H7 (cell line): ENCODE measurements at regions not wholly inside any gene's neighbourhood (a gene's known extent, or its start where the extent isn't known, plus 50 kb on each side); places are given as distances from the start of the nearest gene placed in this dataset.
"Not testable (repeated sequence)": the region's sequence is repeated elsewhere in the genome, so short reads cannot be mapped to it uniquely, and the experiment has no call there.

Experiments
- DNase-seq: peaks from one replicate; pipeline ENCODE4 v3.0.0; 2012
- H3K27me3 ChIP-seq: 2 replicates; pipeline ENCODE4 v1.6.0; 2011; ENCODE audit warnings: mild to moderate bottlenecking, low read length; ENCODE audit not compliant: control insufficient read depth, insufficient read depth
- H3K36me3 ChIP-seq: replicated peaks from 2 replicates; pipeline ENCODE4 v1.5.1; 2011; ENCODE audit warnings: low read length; ENCODE audit not compliant: control insufficient read depth, insufficient read depth
- H3K4me3 ChIP-seq: 2 replicates; pipeline ENCODE4 v1.5.1; 2011; ENCODE audit warnings: low read depth, mild to moderate bottlenecking, control low read depth, low read length, moderate library complexity; ENCODE audit not compliant: insufficient read depth

DNA sequence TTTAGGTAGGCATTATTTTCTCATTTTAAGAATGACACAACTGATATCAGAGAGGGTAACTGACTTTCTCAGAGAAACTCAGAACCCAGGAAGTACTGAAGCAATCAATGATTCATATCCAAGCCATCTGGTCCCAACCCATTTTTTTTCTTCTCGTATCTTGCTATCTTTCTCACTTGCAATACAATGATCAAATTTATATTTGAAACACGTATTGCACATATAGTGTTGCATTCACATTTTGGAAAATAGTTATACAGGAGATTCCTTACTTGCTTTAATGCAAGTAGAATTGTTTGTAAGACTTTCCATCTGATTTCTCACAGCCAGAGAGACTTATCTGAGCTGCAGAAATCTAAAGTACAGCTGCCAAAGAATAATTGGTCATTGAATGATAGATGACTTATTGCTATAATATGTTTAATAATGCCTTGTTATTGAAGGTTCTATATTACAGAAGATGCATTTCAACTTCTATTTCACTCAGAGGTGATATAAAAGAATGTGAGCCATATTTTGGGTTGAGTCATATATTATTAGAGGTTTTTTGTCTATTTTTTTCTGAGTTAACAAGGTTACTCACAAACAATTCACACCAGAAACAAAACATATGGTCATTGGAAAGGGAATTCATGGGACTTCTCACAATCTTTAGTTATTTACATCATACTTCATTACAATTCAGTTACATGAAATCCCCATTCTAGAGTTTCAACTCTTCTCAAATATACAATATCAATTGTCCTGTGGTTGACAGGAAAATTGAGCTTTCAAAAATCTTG lies 337.5 kb upstream of the CITED2 start:
- no peak overlapping the region for H3K4me3 ChIP-seq
- H3K27me3 ChIP-seq = no peaks in the 10 kb centered on the region
- H3K36me3 ChIP-seq = no peaks in the 10 kb centered on the region
- DNase-seq = no peak

DNA sequence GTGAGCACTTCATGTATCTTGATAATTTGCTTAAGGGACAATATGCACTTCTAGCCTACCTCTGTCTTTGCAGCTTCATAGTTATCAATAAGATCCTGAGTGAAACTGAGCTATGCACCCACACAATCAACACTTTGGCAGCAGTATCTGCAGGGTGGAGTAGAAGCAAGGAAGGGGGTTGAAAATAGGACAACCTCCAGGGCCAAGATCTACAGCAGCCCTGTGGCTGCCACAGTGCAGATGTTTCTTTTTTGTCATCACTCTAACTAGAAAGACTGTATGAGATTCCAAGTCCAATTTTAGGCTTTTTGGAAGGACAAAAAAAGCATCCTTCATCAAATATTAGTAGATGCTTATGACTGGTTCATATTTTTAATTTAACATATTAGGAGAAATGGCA lies 336.1 kb upstream of the CITED2 start:
- no peaks in the 10 kb centered on the region for H3K36me3 ChIP-seq
- H3K27me3 ChIP-seq = no peaks in the 10 kb centered on the region
- DNase-seq = no peak
- H3K4me3 ChIP-seq = no peak overlapping the region

DNA sequence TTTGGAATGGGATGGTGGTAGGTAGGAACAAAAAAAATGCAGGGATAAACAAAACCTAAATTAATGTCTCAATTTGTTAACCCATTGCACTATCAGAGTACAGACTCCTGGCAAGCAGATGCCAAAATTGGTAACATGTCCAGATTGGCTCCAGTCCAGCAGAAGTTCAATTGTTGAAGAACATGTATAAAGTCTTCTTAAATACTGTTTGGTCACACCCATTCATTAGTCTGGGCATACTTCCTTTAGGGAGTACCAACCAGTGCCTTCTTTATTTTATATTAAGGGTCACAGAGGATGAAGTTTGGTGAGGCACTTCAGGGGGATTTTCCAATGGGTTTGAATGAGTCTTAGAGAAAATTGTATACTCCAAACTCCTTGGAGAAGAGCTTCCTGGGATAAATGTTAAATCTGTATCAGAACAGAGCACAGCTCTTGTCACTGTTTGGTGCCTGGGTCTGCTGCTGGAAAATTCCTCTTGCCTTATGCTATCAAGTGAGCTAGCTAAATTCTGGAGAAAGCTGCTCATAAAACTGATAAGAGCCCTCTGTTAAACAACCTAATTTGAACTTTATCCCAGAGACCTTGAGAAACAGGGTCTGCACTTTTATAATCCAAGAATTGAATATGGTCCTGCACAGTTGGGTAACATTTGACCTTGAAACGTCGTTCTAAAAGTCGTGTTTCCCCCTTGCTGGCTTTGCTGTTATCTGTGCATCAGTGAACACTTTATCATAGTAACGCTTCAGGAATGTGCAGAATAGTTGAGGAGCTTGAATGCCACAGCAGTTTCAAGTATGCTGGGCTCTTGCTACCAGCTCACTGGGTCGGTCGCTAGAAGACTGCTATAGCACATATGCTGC lies 334.1 kb upstream of the CITED2 start:
- H3K4me3 ChIP-seq = no peak overlapping the region
- DNase-seq = no peak
- H3K27me3 ChIP-seq = no peaks in the 10 kb centered on the region
- no peaks in the 10 kb centered on the region for H3K36me3 ChIP-seq

DNA sequence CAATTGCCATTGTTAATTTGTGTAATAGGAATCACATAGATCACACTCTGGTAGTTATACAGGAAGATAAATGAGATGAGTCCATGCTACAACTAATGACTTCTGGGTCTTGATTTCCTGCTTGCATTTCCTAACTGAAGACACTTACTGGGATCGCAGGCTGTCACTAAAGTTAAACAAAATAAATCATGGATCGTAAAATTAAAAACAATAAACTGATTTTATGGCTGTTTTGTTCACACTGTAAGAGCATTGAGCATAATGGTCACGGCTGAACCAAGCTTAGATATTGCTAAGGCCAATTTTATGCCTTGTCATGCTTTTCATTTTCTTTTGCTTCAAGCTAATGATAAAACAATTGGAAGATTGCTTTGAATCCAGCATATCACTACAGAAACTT lies 332.5 kb upstream of the CITED2 start:
- H3K36me3 ChIP-seq = no peaks in the 10 kb centered on the region
- DNase-seq = no peak
- no peak overlapping the region for H3K4me3 ChIP-seq
- H3K27me3 ChIP-seq = no peaks in the 10 kb centered on the region

DNA sequence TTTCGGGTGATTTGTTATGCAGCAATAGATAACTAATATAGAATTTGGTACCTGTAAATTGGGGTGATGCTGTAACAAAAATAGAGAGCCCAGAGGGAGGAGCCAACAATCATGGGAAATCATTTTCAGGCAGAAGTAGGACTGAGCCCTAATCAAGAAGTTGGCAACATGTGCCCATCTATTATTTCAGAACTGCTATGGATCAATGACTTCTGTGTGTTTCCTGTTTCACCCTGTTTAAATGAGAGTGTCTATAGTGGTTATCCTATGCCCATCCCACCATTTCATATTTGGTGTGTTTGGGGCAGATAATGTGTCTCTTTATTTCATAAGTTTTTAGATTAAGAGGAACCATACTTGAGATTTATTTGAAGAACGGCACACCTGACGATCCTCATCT lies 330.8 kb upstream of the CITED2 start:
- Histone ChIP-seq H3K4me3 (no peak overlapping the region), H3K27me3 (no peaks in the 10 kb centered on the region), H3K36me3 (no peaks in the 10 kb centered on the region)
- DNase-seq = no peak

DNA sequence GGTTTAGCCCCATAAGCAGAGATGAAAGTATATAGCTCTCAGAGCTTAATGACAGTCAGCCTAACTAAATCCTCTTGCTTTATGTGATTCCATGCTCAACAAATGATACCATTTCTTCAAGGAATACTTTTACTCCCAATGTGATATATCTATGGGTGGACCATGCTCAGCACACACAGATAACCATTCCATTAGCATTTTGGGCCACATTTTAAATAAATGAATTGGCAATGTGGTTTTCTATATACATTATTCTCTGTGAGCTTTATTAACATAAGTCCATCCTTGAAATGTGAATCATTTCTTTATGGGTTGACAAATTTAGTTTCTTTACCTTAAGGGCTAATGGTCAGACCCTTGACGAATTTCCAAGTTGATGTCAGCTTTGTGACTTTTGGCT lies 329.3 kb upstream of the CITED2 start:
- no peaks in the 10 kb centered on the region for H3K27me3 ChIP-seq
- no peak for DNase-seq
- no peaks in the 10 kb centered on the region for H3K36me3 ChIP-seq
- no peak overlapping the region for H3K4me3 ChIP-seq

DNA sequence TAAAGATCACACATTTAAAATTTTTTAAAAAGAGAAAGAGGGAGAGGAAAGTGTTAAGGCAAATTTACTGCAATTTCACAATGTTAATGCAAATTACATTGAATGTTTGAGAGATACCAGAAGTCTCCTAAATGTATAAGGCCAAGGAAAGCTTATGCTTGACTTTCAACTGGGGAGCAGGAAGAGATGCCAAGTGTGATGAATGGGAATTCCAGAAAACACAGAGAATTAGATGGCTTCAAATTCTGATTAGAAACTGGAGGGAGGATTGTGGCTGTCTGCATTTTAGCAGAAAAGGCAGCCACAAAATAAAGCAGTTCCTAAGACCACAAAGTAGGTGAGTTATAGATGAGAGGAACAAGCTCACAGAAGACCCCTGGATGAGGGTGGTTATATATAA lies 328.3 kb upstream of the CITED2 start:
- H3K36me3 ChIP-seq = no peaks in the 10 kb centered on the region
- DNase-seq = no peak
- no peak overlapping the region for H3K4me3 ChIP-seq
- no peaks in the 10 kb centered on the region for H3K27me3 ChIP-seq

DNA sequence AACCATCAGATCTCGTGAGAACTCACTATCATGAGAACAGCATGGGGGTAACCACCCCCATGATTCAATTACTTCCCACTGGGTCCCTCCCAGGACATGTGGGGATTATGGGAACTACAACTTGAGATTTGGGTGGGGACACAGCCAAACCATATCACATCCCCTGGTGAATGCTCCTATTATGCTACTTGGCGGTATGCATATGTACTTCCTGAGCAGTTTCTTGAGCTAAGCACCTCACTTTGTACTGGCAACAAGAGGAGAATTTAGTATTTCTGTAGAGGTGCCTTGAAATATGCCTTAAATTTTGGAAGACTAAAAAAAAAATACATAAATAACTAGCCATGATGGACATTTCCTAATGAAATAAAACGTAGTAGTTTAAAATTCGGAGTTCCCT lies 327.2 kb upstream of the CITED2 start:
- Histone ChIP-seq H3K36me3 (no peaks in the 10 kb centered on the region), H3K4me3 (no peak overlapping the region), H3K27me3 (no peaks in the 10 kb centered on the region)
- no peak for DNase-seq

DNA sequence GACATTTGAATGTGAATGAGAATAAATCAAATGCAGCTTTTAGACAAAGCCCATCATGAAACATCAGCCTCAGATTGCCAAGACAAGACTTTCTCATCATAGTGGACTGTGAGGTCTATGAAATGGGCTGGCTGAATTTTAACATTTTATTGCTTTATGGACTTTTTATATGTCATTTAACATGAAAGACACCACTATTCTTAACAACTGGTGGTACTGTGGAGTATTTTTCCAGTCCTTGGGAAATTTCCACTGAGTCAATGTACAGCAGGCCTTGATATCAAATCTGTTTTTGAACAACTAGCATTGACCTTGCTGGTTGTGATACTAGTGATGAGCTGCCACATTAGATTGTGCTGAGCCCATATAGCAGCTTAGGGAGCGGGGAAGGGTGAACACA lies 326.6 kb upstream of the CITED2 start:
- no peak for DNase-seq
- Histone ChIP-seq H3K4me3 (no peak overlapping the region), H3K27me3 (no peaks in the 10 kb centered on the region), H3K36me3 (no peaks in the 10 kb centered on the region)

DNA sequence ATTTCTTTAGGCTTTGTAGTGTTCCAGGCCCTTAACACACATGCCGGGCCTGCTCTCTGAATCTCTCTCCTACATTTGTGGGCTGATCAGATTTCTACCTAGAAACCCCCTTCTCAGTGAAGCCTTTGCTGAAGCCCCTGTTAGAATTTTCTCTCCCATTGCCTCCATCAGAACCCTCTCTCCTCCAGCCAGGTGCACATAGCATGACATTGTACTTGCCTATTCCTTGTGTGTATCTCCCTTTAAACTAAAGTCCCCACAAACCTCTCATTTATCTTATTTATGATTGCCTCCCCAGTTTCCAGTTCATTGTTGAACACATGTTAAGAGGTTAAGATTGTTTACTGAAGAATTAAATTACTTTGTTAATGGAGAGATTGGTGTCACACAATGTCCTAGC lies 325.5 kb upstream of the CITED2 start:
- no peak overlapping the region for H3K4me3 ChIP-seq
- H3K27me3 ChIP-seq = no peaks in the 10 kb centered on the region
- no peaks in the 10 kb centered on the region for H3K36me3 ChIP-seq
- no peak for DNase-seq

DNA sequence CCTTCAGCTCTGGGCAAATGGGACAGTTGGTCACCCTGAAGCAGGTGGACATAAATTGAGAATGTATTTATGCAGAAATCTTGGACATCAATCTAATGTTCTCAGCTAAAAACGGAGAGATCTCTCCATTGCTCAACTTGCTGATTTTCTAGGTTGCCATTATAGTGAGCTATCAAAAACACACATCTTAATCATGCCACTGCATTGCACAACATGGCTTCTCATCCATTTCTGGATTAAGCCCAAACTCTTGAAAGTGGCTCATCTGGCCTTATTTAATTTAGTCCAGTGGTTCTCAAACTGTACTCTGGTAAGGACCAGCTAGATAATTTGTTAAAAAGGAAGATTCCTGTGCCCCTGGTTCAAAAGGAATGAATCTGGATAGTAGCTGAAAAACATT lies 324.9 kb upstream of the CITED2 start:
- no peak for DNase-seq
- Histone ChIP-seq H3K4me3 (no peak overlapping the region), H3K27me3 (no peaks in the 10 kb centered on the region), H3K36me3 (no peaks in the 10 kb centered on the region)

DNA sequence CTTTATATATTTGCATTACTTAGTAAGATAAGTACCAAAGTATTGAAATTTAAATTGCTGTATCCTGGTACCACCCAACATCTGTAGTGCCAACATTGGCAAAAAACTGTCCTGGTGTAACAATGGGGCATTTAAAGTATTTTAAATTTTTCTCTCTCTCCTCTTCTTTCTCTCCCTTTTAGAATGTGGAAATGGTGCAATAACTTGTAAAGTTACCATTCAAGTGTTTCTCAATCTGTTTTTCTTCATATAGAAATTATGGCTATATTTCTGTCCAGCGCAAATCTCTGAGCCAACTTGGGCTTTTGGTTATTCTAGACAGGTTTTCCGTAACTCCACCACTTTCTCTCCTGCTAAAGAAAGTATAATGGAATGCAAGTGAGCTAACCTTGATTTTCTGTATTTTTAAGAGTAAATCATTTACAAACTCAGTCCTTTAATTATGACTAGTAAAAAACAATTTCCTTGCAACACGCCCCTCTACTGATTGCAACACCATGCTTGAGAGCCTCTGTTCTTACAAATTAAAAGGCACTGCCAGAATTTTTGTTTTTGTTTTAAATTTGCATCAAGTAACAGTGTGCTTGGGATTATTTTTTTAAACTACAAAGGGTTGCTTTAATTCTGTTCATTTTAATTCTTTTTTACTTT lies 324.2 kb upstream of the CITED2 start:
- no peak for DNase-seq
- H3K27me3 ChIP-seq = no peaks in the 10 kb centered on the region
- no peak overlapping the region for H3K4me3 ChIP-seq
- no peaks in the 10 kb centered on the region for H3K36me3 ChIP-seq

DNA sequence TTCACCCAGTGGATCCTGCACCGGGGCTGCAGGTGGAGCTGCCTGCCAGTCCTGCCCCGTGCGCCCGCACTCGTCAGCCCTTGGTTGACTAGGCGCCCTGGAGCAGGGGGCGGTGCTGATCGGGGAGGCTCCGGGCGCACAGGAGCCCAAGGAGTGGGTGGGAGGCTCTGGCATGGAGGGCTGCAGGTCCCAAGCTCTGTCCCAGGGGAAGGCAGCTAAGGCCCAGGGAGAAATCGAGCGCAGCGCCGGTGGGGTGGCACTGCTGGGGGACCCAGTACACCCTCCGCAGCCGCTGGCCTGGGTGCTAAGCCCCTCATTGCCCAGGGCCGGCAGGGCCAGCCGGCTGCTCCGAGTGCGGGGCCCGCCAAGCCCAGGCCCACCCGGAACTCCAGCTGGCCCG lies 323.4 kb upstream of the CITED2 start:
- not testable (repeated sequence) for DNase-seq, H3K27me3 ChIP-seq, H3K4me3 ChIP-seq, H3K36me3 ChIP-seq

DNA sequence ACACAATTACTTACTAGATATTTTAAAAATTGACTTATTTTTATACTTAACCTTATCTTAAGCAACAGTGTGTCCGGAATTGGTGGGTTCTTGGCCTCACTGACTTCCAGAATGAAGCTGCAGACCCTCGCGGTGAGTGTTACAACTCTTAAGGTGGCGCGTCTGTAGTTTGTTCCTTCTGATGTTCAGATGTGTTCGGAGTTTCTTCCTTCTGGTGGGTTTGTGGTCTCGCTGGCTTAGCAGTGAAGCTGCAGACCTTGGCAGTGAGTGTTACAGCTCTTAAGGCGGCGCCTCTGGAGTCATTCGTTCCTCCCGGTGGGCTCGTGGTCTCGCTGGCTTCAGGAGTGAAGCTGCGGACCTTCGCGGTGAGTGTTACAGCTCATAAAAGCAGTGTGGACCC lies 322.5 kb upstream of the CITED2 start:
- H3K36me3 ChIP-seq, H3K4me3 ChIP-seq, H3K27me3 ChIP-seq, DNase-seq: not testable (repeated sequence)

DNA sequence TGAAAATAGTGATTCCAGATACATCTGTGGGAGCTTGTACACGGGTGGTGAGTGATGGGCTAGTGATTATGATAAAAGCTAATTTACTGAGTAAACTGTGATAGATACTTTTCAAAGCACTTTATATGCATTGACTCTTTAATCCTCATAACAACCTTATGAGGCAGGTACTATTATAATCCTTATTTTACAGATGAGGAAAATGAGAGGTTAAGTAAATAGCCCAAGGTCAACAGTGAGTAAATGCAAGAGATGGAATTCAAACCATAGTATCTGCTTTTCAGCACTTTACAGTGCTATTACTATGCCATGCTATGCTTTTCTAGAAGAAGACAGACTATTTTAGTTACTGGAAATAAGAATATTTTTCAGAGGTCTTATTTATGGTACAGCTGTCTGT lies 320.9 kb upstream of the CITED2 start:
- DNase-seq = no peak
- H3K27me3 ChIP-seq = no peaks in the 10 kb centered on the region
- no peak overlapping the region for H3K4me3 ChIP-seq
- no peaks in the 10 kb centered on the region for H3K36me3 ChIP-seq
